Skeletal muscle satellite cell (primary cell): ENCODE measurements at regions not wholly inside any gene's neighbourhood (a gene's known extent, or its start where the extent isn't known, plus 50 kb on each side); places are given as distances from the start of the nearest gene placed in this dataset.

Experiments
- H3K27me3 ChIP-seq: 2 replicates; pipeline ENCODE4 v1.7.0; 2013; ENCODE audit warnings: low read length; ENCODE audit not compliant: control insufficient read depth, insufficient read depth
- H3K36me3 ChIP-seq: 2 replicates; pipeline ENCODE4 v1.7.0; 2013; ENCODE audit warnings: mild to moderate bottlenecking, control low read depth, low read length; ENCODE audit not compliant: insufficient read depth
- H3K4me1 ChIP-seq: 2 replicates; pipeline ENCODE4 v1.7.0; 2013; ENCODE audit warnings: low read length; ENCODE audit not compliant: control insufficient read depth, insufficient read depth
- H3K4me2 ChIP-seq: 2 replicates; pipeline ENCODE4 v1.7.0; 2013; ENCODE audit warnings: mild to moderate bottlenecking, low read length
- H3K4me3 ChIP-seq: 2 replicates; pipeline ENCODE4 v1.7.0; 2013; ENCODE audit warnings: low read length
- H3K9ac ChIP-seq: 2 replicates; pipeline ENCODE4 v1.7.0; 2013; ENCODE audit warnings: mild to moderate bottlenecking, low read depth, low read length, moderate library complexity
- H3K9me3 ChIP-seq: replicated peaks from 2 replicates; pipeline ENCODE4 v1.7.0; 2013; ENCODE audit warnings: mild to moderate bottlenecking, control low read depth, low read length

DNA sequence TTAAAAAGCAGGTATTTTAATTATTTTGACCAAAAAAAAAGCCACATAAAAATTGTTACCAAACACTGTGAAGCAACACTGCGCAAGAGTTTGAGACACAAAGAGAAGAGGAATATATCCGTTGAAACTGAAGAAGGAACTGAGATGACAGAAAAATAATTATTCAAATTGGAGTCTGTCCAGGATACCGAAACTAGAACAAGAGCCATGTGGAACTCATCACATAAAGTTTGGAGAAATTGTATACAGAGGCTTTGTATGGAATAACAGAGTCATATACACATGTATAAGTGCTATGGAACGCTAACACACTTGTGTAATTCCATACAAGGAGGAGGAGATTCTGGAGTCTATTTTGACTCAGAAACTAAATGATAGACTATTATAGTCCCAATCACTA is 675.1 kb upstream of the ADGRL2 start:
- Histone ChIP-seq H3K27me3 (no peaks in the 10 kb centered on the region), H3K9ac (no peak overlapping the region), H3K36me3 (no peaks in the 10 kb centered on the region), H3K4me1 (no peaks in the 10 kb centered on the region), H3K9me3 (no peaks in the 10 kb centered on the region), H3K4me3 (no peak overlapping the region), H3K4me2 (no peak overlapping the region)

DNA sequence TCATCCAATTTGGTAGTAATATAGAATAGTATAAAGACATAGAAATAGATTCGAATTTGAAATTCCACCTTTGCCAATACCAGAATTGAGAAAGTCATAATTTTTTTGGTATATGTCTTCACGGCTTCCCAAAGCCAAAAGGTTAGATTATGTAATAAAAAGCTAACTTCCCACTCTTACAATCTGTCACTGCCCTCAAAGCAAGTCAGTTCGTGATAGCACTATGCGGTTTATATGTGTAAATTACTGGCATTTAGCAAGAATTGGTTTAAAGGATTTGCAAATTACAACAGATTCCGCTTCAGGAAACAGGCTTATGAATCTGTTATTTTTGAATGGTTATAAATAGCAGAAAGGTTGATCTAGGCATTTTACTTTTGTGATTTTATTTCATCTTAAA is 679.4 kb upstream of the ADGRL2 start:
- H3K4me1 ChIP-seq = no peaks in the 10 kb centered on the region
- H3K9me3 ChIP-seq = no peaks in the 10 kb centered on the region
- no peak overlapping the region for H3K9ac ChIP-seq
- H3K4me3 ChIP-seq = no peak overlapping the region
- H3K36me3 ChIP-seq = no peaks in the 10 kb centered on the region
- H3K27me3 ChIP-seq = no peaks in the 10 kb centered on the region
- H3K4me2 ChIP-seq = no peak overlapping the region

DNA sequence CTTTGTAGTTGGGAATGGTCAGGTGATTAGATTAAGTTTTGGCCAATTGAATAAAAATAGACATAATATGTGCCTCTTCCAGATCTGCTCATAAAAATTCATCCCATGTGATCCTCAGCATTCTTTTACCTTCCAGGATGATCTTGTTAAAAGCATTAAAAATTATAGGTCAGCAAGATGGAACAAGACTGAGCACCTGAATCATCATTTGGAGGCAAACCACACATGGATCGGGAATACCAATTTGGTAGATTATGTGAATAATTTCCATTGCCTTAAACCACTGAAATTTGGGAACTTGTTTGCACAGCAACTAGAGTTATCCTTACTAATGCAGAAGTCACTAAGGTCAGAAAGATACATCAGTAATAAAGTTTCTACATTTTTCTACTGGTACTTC is 681.4 kb upstream of the ADGRL2 start:
- Histone ChIP-seq H3K4me3 (no peak overlapping the region), H3K4me2 (no peak overlapping the region), H3K36me3 (no peaks in the 10 kb centered on the region), H3K9ac (no peak overlapping the region), H3K9me3 (no peaks in the 10 kb centered on the region), H3K27me3 (no peaks in the 10 kb centered on the region), H3K4me1 (no peaks in the 10 kb centered on the region)

DNA sequence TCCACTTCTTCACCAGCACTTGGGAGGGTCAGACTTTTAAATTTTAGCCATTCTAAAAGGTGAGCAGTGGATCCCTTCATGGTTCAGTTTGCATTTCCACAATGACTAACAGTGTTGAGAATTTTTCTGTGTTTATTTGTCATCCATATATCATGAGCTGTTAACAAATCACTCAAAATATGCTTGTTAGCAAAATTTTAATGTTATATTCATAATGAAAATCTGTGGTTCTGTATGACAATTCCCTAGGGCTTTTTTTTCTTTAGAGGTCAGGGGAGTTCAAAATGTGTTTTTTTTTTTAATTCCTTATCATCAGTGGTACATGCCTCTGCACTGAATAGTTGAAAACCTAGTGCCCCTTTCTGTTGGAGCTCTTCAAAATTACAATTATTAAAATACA is 682.2 kb upstream of the ADGRL2 start:
- Histone ChIP-seq H3K4me3 (no peak overlapping the region), H3K36me3 (no peaks in the 10 kb centered on the region), H3K4me2 (no peak overlapping the region), H3K9me3 (no peaks in the 10 kb centered on the region), H3K27me3 (no peaks in the 10 kb centered on the region), H3K4me1 (no peaks in the 10 kb centered on the region), H3K9ac (no peak overlapping the region)

DNA sequence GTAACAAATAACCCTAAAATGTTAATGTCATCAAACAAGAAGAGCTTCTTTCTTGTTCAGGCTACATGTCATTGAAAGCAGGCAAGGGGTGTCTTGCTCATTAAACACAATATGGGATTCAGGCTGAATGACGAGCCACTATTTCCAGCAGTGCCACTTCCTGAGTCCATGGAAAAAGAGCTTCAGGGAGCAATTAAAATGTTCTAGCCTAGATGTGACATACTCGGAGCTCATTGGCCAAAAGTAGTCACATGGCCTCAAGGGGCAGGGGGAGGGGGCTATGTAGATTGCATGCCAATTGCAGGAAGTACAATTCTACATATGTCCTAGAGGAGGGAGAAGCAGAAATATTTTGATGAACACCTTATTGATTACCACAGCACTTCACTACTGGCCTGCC is 685.3 kb upstream of the ADGRL2 start:
- Histone ChIP-seq H3K4me2 (no peak overlapping the region), H3K4me1 (no peaks in the 10 kb centered on the region), H3K27me3 (no peaks in the 10 kb centered on the region), H3K4me3 (no peak overlapping the region), H3K9me3 (no peaks in the 10 kb centered on the region), H3K36me3 (no peaks in the 10 kb centered on the region), H3K9ac (no peak overlapping the region)

DNA sequence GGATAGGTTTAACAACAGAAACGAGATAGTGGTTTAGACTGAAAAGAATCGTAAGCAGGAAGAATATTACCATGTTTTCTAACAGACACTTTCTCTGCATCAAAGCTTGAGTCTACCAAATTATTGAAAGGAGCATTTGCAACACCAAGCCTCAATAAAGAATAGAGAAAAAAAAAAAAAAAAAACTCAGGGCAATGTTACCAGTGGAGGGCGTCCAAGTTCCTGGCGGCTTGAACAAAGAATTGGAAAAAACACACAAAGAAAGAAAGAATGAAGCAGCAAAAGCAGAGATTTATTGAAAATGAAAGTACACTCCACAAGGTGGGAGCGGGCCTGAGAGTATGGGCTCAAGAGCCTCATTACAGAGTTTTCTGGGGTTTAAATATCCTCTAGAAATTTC is 686.5 kb upstream of the ADGRL2 start:
- Histone ChIP-seq H3K4me1 (no peaks in the 10 kb centered on the region), H3K36me3 (no peaks in the 10 kb centered on the region), H3K27me3 (no peaks in the 10 kb centered on the region), H3K9me3 (no peaks in the 10 kb centered on the region), H3K4me3 (no peak overlapping the region), H3K4me2 (no peak overlapping the region), H3K9ac (no peak overlapping the region)

DNA sequence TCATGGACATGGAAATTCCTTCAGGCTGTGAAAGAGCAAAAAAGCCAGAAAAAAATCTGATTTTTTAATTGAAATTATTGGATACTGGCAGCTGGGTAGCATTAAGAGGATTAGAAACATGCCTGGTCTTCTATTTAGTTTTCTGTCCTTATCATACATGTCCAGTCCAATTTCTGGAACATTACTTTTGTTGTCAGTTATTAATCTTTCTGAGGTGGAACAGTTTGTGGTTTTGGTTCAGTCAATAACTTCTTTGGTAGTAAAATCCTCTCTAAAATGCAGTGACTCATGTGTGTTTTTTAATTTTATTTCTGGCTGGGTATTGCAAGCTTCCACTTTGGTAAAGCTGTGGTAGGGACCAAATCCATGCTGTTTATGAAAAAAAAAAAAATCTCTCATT is 687.0 kb upstream of the ADGRL2 start:
- H3K9ac ChIP-seq = no peak overlapping the region
- H3K36me3 ChIP-seq = no peaks in the 10 kb centered on the region
- H3K27me3 ChIP-seq = no peaks in the 10 kb centered on the region
- no peaks in the 10 kb centered on the region for H3K9me3 ChIP-seq
- no peak overlapping the region for H3K4me2 ChIP-seq
- no peak overlapping the region for H3K4me3 ChIP-seq
- H3K4me1 ChIP-seq = no peaks in the 10 kb centered on the region

DNA sequence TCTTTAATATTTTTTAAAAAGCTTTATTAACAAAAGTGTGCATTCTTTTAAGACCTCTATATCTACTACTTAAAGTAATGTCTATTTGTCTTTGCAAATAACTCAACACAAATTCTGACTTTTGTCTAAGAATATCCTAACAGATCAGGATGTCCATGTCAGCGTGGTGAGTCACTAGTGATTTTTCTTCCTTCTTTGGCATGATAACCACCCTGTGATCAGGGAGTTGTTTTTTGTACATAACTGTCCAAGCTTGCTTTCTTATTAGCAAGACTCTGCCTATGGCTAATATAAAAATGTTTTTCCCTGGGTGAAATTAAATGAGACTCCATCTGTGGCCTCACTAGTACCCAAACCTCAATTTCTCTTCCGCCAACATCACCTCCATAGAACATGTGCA is 688.9 kb upstream of the ADGRL2 start:
- Histone ChIP-seq H3K4me3 (no peak overlapping the region), H3K27me3 (no peaks in the 10 kb centered on the region), H3K4me2 (no peak overlapping the region), H3K36me3 (no peaks in the 10 kb centered on the region), H3K4me1 (no peaks in the 10 kb centered on the region), H3K9me3 (no peaks in the 10 kb centered on the region), H3K9ac (no peak overlapping the region)

DNA sequence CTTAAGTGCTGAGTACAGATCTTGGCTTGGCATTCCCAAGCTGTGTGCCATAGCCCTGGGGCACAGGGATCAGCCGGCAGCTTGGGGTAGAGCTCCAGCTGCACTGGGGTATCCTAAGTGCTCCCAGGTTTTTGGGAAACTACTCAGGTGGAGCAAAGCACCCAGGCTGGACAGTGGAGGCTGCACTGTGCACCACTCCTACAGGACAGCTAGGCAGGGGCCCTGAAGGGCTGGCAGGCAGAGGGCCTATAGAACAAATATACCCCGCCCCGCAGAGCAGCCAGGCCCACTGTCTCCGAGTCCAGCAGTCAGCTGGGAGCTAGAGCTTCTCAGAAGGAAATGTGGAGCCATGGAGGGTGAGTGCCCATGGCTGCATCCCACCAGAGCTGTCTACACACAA is 691.7 kb upstream of the ADGRL2 start:
- H3K9me3 ChIP-seq = no peaks in the 10 kb centered on the region
- H3K27me3 ChIP-seq = no peaks in the 10 kb centered on the region
- H3K36me3 ChIP-seq = no peaks in the 10 kb centered on the region
- H3K4me1 ChIP-seq = no peaks in the 10 kb centered on the region
- no peak overlapping the region for H3K4me3 ChIP-seq
- no peak overlapping the region for H3K4me2 ChIP-seq
- H3K9ac ChIP-seq = no peak overlapping the region

DNA sequence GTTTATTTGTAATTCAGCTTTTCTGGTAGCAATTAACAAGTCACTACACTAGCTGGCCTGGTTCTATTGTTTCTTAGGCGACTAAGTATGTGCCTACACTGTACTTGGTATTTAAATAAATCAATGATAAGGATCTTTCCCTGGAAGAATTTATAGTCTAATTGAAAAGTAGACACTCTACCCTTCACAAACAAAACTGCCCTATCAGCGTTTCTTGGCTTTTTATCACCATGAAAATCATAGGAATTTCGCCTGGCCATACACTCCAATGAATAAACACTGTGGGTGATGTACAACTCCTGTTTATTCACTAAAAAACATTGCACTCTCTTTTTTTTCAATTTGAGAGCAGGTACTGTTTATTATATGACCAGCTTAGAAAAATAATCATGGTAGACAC is 702.9 kb upstream of the ADGRL2 start:
- no peaks in the 10 kb centered on the region for H3K9me3 ChIP-seq
- no peak overlapping the region for H3K9ac ChIP-seq
- H3K27me3 ChIP-seq = no peaks in the 10 kb centered on the region

DNA sequence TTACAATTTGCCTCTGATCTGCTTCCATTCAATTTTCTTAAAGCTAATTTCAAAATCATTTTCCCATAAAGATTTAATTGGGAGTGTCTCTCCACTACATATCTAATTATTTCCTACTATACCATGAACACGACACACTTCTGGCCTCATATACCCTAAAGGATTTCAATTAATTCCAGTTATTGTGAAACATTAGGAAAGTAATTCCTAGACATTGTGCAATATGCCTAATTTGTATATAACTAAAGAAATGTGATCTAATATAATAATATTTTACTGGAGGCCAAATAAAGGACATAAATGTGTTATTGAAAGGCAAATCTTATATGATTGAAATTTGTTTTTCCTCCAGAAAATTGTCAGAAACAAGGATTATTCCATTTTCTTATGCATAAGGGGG is 727.2 kb upstream of the ADGRL2 start:
- Histone ChIP-seq H3K4me3 (no peak overlapping the region), H3K36me3 (no peaks in the 10 kb centered on the region), H3K9me3 (no peaks in the 10 kb centered on the region), H3K4me2 (no peak overlapping the region), H3K4me1 (no peaks in the 10 kb centered on the region), H3K9ac (no peak overlapping the region), H3K27me3 (no peaks in the 10 kb centered on the region)

More for the DNA sequence above, 702.9 kb upstream of the ADGRL2 start:
- Histone ChIP-seq H3K36me3 (no peaks in the 10 kb centered on the region), H3K4me1 (no peaks in the 10 kb centered on the region), H3K4me3 (no peak overlapping the region), H3K4me2 (no peak overlapping the region)

DNA sequence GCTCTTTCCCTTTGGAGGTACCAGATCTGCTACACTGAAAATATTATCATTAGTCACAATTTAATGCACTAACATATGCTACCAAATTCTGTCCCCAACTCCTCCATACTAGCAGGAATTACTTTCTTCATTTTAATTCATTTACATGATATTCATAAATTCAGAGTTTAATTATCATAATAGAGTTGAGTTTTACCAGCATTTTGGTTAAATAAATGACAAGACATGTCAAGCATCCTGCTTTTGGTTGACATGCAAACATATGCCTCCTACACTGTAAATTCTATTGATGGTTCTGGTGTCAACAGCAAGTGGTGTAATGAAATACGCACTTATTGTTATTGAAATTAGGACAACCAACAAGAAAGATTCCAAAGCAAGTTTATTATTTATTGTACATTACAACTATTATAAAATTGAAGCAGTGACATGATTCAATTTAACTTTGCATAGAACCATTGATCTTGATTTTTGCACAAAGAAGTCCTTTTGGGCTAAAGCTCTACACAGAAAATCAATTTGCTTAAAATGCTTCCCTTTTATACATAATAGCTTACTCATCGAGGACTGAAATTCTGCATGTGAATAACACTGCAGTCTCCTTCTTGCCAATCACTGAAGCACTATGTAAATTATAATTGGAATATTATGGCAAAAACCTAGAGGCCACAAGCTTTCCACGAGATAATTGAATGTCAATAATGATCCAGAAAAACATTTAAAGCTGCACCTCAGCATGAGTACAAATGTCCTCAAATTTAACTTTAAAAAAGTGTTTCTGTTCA is 728.6 kb upstream of the ADGRL2 start:
- Histone ChIP-seq H3K4me3 (no peak overlapping the region), H3K9ac (no peak overlapping the region), H3K36me3 (no peaks in the 10 kb centered on the region), H3K4me2 (no peak overlapping the region), H3K4me1 (no peaks in the 10 kb centered on the region), H3K9me3 (no peaks in the 10 kb centered on the region), H3K27me3 (no peaks in the 10 kb centered on the region)
